Activated naive CD8-positive, alpha-beta T cell treated with anti-CD3 and anti-CD28 coated beads for 36 hours (primary cell): ENCODE measurements at regions not wholly inside any gene's neighbourhood (a gene's known extent, or its start where the extent isn't known, plus 50 kb on each side); places are given as distances from the start of the nearest gene placed in this dataset.
"Not testable (repeated sequence)": the region's sequence is repeated elsewhere in the genome, so short reads cannot be mapped to it uniquely, and the experiment has no call there.

ENCODE experiments used
- DNase-seq: peaks from one replicate; pipeline ENCODE4 v3.0.0; 2021
- H3K27ac Mint-ChIP-seq: one replicate; pipeline ENCODE4 v1.8.0; 2022; ENCODE audit warnings: mild to moderate bottlenecking, moderate library complexity, mixed read lengths
- H3K27me3 Mint-ChIP-seq: one replicate; pipeline ENCODE4 v1.8.0; 2022; ENCODE audit warnings: mild to moderate bottlenecking, mixed read lengths
- H3K36me3 Mint-ChIP-seq: one replicate; pipeline ENCODE4 v1.8.0; 2021; ENCODE audit warnings: mild to moderate bottlenecking, mixed read lengths
- H3K4me1 Mint-ChIP-seq: one replicate; pipeline ENCODE4 v1.8.0; 2021; ENCODE audit warnings: mixed read lengths
- H3K4me3 Mint-ChIP-seq: one replicate; pipeline ENCODE4 v1.8.0; 2022; ENCODE audit warnings: mild to moderate bottlenecking, moderate library complexity, mixed read lengths
- H3K9me3 Mint-ChIP-seq: one replicate; pipeline ENCODE4 v1.8.0; 2022; ENCODE audit warnings: mixed read lengths

DNA sequence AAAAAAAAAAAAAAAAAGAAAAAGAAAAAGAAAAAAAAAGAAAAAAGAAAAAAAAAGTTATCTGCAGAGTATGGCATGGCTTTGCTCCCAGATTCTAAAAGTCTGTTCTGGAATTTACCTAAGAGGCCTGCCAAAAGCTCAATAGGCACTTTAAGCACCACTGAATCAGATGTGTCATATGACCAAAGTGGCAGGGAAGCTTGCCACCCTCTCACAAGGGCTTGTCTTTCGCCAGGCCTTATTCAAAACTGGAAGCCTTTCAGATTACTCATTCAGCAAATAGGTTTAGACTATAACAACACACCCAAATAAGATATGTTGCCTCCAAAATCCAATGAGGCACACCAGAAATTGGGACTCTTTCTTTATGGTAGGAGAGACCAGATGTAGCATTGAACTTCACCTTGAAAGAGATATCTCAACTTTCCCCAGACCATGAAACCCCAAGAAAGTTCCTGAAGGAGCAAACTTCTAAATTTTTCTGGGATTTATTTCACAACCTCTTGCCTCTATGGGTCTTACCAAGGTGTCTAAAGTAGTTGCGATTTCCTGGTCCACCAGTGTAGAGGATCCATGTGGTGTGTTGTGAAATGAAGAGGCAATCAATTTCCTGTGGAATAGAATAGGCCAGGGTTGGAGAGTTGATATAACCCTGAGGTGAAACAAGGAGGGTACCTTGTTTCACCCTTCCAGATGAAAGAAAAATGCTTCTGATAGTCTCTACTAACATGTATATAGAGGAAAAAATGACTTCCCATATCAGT lies 218.8 kb downstream of the DAD1 start:
- Mint-ChIP-seq H3K36me3 (no peaks in the 10 kb centered on the region), H3K4me3 (no peak overlapping the region), H3K4me1 (no peaks in the 10 kb centered on the region), H3K27ac (no peak overlapping the region), H3K27me3 (no peaks in the 10 kb centered on the region), H3K9me3 (no peaks in the 10 kb centered on the region)
- no peak for DNase-seq

DNA sequence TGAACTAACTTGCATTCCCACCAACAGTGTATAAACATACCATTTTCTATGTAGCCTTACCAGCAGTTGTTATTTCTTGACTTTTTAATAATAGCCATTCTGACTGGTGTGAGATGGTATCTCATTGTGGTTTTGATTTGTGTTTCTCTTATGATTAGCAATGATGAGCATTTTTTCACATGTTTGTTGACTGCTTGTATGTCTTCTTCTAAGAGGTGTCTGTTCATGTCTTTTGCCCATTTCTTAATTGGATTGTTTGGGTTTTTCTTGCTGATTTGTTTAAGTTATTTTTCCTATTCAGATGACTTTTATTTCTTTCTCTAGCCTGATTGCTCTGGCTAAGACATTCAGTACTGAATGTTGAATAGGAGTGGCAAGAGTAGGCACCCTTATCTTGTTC lies 230.3 kb downstream of the DAD1 start:
- Mint-ChIP-seq H3K27me3 (no peaks in the 10 kb centered on the region), H3K36me3 (no peaks in the 10 kb centered on the region), H3K4me1 (no peaks in the 10 kb centered on the region), H3K27ac (no peak overlapping the region), H3K9me3 (no peaks in the 10 kb centered on the region), H3K4me3 (no peak overlapping the region)
- DNase-seq = no peak

DNA sequence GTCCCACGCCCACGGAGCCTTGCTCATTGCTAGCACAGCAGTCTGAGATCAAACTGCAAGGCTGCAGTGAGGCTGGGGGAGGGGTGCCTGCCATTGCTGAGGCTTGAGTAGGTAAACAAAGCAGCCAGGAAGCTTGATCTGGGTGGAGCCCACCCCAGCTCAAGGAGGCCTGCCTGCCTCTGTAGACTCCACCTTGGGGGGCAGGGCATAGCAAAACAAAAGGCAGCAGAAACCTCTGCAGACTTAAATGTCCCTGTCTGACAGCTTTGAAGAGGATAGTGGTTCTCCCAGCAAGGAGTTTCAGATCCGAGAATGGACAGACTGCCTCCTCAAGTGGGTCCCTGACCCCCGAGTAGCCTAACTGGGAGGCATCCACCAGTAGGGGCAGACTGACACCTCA lies 239.7 kb downstream of the DAD1 start:
- not testable (repeated sequence) for DNase-seq, H3K27ac Mint-ChIP-seq, H3K27me3 Mint-ChIP-seq, H3K36me3 Mint-ChIP-seq, H3K4me3 Mint-ChIP-seq, H3K4me1 Mint-ChIP-seq, H3K9me3 Mint-ChIP-seq

DNA sequence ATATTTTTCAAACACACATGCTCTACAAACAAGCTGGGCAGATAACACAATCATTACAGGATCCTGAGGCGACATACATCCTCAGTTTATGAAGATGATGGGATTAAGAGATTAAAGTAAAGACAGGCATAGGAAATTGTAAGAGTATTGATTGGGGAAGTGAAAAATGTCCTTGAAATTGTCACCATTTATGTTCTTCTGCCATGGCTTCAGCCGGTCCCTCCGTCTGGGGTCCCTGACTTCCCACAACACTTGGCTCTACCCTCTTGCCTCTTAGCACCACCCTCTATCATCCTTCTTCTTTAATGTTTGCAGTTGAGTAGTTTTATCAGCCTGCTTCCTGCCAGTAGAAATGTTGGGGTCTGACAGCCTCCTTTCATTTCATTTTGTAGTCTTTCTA lies 244.4 kb downstream of the DAD1 start:
- no peak for DNase-seq
- Mint-ChIP-seq H3K9me3 (no peaks in the 10 kb centered on the region), H3K36me3 (peaks cover 2% of the 10 kb centered on the region), H3K4me1 (no peaks in the 10 kb centered on the region), H3K4me3 (no peak overlapping the region), H3K27ac (no peak overlapping the region), H3K27me3 (no peaks in the 10 kb centered on the region)

DNA sequence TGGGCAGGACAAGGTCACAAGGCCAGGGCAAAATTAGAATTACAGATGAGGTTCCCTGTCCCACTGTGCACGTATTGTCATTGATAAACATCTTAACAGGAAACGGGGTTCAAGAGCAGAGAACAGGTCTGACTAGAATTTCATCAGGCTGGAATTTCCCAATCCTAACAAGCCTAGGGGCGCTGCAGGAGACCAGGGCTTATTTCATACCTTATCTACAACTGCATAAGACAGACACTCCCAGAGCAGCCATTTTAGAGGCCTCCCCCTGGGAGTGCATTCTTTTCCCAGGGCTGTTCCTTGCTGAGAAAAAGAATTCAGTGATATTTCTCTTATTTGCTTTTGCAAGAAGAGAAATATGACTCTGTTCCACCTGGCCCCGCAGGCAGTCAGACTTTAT lies 244.8 kb downstream of the DAD1 start:
- not testable (repeated sequence) for H3K27ac Mint-ChIP-seq, H3K36me3 Mint-ChIP-seq, H3K27me3 Mint-ChIP-seq, H3K9me3 Mint-ChIP-seq, H3K4me1 Mint-ChIP-seq, DNase-seq, H3K4me3 Mint-ChIP-seq

DNA sequence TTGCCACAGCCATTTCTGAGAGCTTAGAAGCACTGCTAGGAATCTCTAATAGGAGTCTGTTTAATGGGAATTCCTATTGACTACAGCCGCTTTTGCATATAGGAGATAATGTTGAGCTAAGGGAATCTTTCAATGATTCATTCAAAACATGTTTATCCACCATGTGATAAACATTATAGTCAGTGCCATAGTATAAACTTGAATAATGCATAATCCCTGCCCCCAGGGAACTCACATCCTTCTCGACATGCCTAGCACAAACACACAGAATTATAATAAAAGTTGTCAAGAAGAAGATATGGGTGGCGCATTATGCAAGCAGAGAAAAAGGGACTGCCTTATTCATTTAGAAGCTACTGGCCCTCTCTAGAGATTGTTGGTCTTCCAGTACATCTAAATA lies 248.0 kb downstream of the DAD1 start:
- no peaks in the 10 kb centered on the region for H3K4me1 Mint-ChIP-seq

DNA sequence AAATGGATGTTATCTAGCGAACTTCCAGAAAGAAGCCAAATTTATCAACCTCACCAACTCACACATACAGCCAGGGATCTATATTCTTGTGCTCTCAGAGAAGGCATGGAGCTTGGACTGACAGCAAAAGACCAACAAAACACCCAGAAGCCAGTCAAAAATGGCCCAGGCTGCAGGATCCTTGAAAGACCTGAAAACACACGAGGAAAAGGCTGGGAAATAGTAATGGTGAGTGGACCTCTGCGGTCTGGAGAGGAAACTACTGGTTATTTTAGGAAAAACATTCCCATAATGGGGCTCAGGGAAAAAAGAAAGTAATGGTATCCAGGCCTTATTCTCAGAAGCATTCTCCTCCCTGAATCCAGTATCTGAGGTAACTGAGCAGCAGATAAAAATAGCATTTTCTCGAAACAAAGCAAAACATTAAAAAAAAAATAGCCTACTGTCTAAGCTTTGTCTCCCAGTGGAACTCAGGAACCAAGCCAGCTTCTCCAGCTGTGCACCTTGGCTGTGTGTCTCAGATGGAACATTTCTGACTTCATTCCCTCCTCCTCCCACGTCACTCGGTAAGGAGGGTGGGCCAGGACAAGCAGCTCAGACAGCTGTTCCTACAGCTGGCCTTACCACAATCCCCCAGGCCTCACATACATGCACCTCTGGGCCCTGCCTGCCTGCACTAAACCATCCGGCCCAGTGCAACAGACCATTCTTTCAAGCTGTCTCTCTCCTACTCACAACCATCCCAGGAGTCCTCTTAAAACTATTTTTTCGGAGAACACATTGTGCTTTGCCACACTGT lies 249.9 kb downstream of the DAD1 start:
- no peaks in the 10 kb centered on the region for H3K27me3 Mint-ChIP-seq
- H3K4me1 Mint-ChIP-seq = no peaks in the 10 kb centered on the region
- DNase-seq = no peak
- H3K27ac Mint-ChIP-seq = no peak overlapping the region
- no peak overlapping the region for H3K4me3 Mint-ChIP-seq
- H3K36me3 Mint-ChIP-seq = peaks cover 2% of the 10 kb centered on the region
- H3K9me3 Mint-ChIP-seq = no peaks in the 10 kb centered on the region

More for the DNA sequence above, 248.0 kb downstream of the DAD1 start:
- Mint-ChIP-seq H3K27ac (no peak overlapping the region), H3K4me3 (no peak overlapping the region), H3K27me3 (no peaks in the 10 kb centered on the region), H3K9me3 (no peaks in the 10 kb centered on the region), H3K36me3 (peaks cover 2% of the 10 kb centered on the region)
- DNase-seq = no peak

DNA sequence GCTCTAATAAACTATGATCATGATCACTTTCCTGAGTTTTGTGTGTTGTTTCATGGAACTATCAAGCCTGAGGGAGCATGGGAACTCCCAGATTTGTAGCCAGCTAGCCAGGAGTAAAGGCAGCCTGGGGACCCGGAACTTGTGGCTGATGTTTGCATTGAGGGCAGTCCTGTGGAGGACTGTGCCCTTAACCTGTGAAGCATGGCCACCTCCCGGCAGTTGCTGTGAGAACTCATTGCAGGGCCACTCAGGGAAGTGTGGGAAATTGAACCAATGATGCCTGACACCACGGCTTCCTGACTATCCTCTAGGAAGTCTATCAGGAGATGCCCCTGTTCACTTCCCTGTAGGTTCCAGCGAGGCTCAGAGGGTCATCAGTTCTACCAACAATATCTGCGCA lies 250.6 kb downstream of the DAD1 start:
- Mint-ChIP-seq H3K27ac (no peak overlapping the region), H3K27me3 (no peaks in the 10 kb centered on the region), H3K4me3 (no peak overlapping the region), H3K4me1 (no peaks in the 10 kb centered on the region), H3K36me3 (peaks cover 2% of the 10 kb centered on the region), H3K9me3 (no peaks in the 10 kb centered on the region)
- no peak for DNase-seq

- Mint-ChIP-seq H3K27me3 (no peaks in the 10 kb centered on the region), H3K4me1 (no peaks in the 10 kb centered on the region), H3K9me3 (no peaks in the 10 kb centered on the region), H3K4me3 (no peak overlapping the region), H3K27ac (no peak overlapping the region), H3K36me3 (no peaks in the 10 kb centered on the region)
- no peak for DNase-seq
These were observed 251.1 kb downstream of the DAD1 start for GRCh38 chr14:22337938-22338337.

GRCh38 chr14:22337521-22337920 lies 251.5 kb downstream of the DAD1 start:
- no peaks in the 10 kb centered on the region for H3K4me1 Mint-ChIP-seq
- no peaks in the 10 kb centered on the region for H3K36me3 Mint-ChIP-seq

GRCh38 chr14:22336031-22336430 lies 253.0 kb downstream of the DAD1 start:
- no peak overlapping the region for H3K4me3 Mint-ChIP-seq
- H3K27ac Mint-ChIP-seq = no peak overlapping the region
- no peaks in the 10 kb centered on the region for H3K27me3 Mint-ChIP-seq
- DNase-seq = no peak
- no peaks in the 10 kb centered on the region for H3K9me3 Mint-ChIP-seq
- H3K4me1 Mint-ChIP-seq = no peaks in the 10 kb centered on the region
- H3K36me3 Mint-ChIP-seq = no peaks in the 10 kb centered on the region

More at GRCh38 chr14:22337521-22337920, 251.5 kb downstream of the DAD1 start:
- Mint-ChIP-seq H3K27ac (no peak overlapping the region), H3K9me3 (no peaks in the 10 kb centered on the region), H3K27me3 (no peaks in the 10 kb centered on the region), H3K4me3 (no peak overlapping the region)
- no peak for DNase-seq

GRCh38 chr14:22334627-22335026 lies 254.4 kb downstream of the DAD1 start:
- Mint-ChIP-seq H3K36me3 (no peaks in the 10 kb centered on the region), H3K4me3 (no peak overlapping the region)

DNA sequence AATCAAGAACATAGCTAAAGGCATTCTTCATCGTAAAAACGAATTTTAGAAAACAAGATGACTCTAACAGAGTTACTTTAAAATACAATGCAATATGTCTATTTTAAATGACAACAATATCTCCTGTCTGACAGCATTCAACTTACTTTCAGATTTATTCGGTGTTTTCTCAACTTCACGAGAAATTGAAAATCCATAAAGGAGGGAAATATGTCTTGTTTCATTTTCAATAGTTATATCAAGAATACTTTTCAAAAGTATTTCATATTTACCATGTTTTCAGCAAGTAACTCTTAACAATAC lies 254.8 kb downstream of the DAD1 start:
- Mint-ChIP-seq H3K9me3 (no peaks in the 10 kb centered on the region), H3K4me1 (no peaks in the 10 kb centered on the region), H3K4me3 (no peak overlapping the region), H3K36me3 (no peaks in the 10 kb centered on the region), H3K27me3 (no peaks in the 10 kb centered on the region), H3K27ac (no peak overlapping the region)
- no peak for DNase-seq

More at GRCh38 chr14:22334627-22335026, 254.4 kb downstream of the DAD1 start:
- Mint-ChIP-seq H3K27me3 (no peaks in the 10 kb centered on the region), H3K27ac (no peak overlapping the region), H3K4me1 (no peaks in the 10 kb centered on the region), H3K9me3 (no peaks in the 10 kb centered on the region)
- no peak for DNase-seq

- Mint-ChIP-seq H3K4me1 (no peaks in the 10 kb centered on the region), H3K9me3 (no peaks in the 10 kb centered on the region), H3K27ac (no peak overlapping the region), H3K27me3 (no peaks in the 10 kb centered on the region), H3K4me3 (no peak overlapping the region), H3K36me3 (no peaks in the 10 kb centered on the region)
- no peak for DNase-seq
These were observed 255.4 kb downstream of the DAD1 start for GRCh38 chr14:22333422-22334274.

DNA sequence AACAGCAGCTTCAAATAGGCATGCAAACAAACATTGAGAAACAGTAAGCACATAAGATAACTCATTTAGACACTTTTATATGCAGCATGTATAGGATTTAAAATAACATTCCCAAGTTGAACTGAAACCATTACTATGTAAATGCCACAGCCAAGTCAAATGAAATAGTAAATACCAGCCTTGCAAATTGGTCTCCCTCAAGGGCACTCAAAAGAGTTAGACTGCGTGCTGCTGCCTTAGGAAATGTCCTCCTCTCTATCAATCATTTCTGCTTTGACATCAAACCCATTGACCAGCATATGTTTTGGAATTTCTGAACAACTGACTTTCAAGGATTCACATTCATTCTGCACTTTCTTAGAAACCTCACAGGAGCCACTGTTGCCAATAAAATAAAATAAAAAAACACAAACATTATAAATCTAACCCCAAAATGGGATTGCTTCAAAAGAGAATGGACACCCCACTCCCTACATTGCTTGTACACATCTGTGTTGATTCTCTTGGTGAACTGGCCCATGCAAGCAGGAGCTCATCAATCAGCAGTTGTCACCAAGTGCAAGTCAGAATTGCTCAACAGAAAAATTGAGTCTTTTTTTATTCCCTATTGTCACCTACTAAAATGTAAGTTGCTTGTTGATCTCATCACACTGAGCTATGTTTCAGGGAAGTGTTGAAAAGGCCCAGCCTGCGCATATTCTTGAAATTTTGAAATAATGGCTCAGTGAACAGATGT lies 256.2 kb downstream of the DAD1 start:
- H3K27me3 Mint-ChIP-seq = no peaks in the 10 kb centered on the region
- no peaks in the 10 kb centered on the region for H3K4me1 Mint-ChIP-seq
- H3K27ac Mint-ChIP-seq = no peak overlapping the region
- no peak overlapping the region for H3K4me3 Mint-ChIP-seq
- H3K36me3 Mint-ChIP-seq = no peaks in the 10 kb centered on the region
- H3K9me3 Mint-ChIP-seq = no peaks in the 10 kb centered on the region
- no peak for DNase-seq
